Fibroblast of lung (primary cell): ENCODE measurements at regions not wholly inside any gene's neighbourhood (a gene's known extent, or its start where the extent isn't known, plus 50 kb on each side); places are given as distances from the start of the nearest gene placed in this dataset.

Source experiments
- CTCF ChIP-seq, 2 donors: IDR thresholded peaks in 1 of 2; conservative IDR thresholded peaks in 1 of 2; 1 replicate in 1 of 2; 2 replicates in 1 of 2; pipeline ENCODE4 v1.5.1; 2011 to 2012; ENCODE audit warnings: low read length in 2 of 2, control low read depth in 1 of 2, inconsistent platforms in 1 of 2, low read depth in 1 of 2, mild to moderate bottlenecking in 1 of 2
- EZH2 ChIP-seq: IDR thresholded peaks from 2 replicates; pipeline ENCODE4 v1.5.1; 2012; ENCODE audit warnings: low read length, control low read depth, mild to moderate bottlenecking; ENCODE audit errors: missing control alignments

GRCh38 chr1:98112626-98113025 lies 191.8 kb upstream of the DPYD start:
- no peak for TF ChIP-seq CTCF (conservative IDR thresholded peaks at IDR 0.05 in 1 of 2, IDR thresholded peaks at IDR 0.05 in 1 of 2; ENCODE audit: low read depth in 1 of 2, low read length in 2 of 2)
- TF ChIP-seq EZH2, result no peak
